ENCODE measurements at regions not wholly inside any gene's neighbourhood (a gene's known extent, or its start where the extent isn't known, plus 50 kb on each side); places are given as distances from the start of the nearest gene placed in this dataset.
A peak's percentile ranks its signal among the peaks of the same experiment; 100 is the strongest.

DNA sequence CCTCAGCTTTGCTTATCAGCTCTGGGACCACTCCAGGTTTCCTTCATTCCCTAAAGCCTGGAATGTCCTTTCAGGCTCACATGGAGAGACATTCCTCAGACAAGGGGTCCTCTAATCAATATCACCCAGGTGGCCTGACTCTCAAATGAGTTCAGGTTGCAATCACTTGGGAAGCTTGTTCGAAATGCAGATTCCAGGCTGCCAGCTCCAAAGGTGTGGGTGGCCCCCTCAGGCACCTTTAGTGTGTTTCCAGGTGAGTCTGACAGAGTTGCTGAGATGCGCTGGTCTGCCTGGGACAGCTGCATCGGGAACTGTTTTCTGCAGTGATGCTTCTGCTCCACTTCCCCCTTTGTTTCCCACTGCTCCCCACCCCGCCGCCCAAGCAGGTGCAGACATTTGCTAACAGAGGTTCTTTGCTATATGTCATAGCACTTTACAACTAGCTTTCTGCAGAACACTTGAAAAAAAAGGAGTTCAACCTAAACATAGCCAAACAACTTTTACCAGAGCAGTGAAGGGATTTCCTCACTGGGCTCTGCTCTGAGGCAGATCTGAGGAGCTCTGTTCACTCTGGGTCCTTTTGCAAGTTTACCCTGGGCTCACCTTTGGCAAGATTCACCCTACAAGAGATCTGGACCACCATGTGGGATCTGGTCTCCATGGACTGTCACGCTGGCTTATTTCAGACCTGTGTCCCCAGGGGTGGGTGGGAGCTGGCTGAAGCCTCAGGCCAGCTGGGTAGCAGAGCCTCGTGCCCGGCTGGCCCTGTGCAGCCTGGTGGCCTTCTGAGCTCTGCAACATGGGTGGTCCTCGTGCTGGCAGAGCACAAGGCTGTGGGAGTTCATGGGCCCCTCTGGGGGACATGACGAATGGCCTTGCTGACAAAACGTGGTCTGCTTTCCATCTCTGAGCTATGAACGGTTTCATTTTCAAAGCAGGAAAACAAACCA is 539.6 kb downstream of the CCDC171 start:
- DNase-seq (ENCODE audit: low read depth in 4 of 4, low spot score in 2 of 4): no peak

DNA sequence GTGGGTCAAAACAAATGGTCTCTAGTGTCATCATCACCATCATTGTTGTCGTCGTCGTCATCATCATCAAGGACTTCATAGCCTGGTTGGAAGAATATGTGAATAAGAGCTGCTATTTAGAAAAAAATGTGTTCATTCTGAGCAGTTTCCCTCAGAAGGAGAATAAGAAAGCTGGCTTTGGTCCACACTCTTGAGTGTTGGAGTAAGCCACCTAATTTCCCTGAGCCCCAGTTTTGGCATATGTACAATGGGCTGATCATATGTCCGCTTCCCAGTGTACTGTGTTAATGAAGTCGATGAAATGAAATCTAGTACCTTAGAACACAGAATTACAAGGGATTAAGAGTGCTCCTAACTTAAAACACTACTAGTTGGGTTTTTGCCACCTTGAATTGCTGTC is 545.5 kb downstream of the CCDC171 start:
- no peak for DNase-seq (ENCODE audit: low read depth in 4 of 4, low spot score in 2 of 4)

DNA sequence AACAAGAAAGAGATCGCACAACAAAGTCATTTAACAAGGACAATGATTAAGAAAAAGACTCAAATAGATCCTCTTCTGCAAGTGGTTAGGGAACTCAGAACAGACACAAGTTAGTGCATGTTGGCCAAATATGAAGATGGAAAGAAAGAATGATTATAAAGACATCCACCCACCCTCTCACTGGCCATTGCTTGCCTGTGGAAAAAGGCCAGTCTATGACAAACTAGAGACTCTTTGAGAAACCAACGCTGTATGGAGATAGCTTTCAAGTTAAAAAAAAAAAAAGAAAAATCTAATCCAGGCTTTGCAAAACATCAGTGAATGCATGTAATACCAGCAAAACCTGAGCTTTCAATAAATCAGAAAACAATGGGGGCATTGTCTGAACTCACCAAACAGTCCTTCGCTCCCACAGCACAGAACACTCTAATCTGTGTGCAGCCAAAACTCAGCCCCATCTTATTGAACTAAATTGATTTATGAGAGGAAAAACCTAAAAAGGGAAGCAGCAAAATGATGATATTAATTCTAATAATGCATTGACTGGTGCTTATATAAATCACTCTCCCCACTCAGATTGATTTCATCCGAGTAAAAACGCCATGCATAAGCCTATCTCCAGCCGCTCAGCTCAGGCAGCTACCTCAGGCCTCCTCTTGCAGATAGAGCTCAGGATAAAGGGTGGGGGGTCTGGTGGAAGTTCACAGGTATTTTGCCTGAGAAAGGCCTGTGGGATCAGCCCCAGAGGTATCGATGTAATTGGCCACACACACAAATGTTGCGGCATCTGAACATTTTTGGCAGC is 547.1 kb downstream of the CCDC171 start:
- no peak for DNase-seq (ENCODE audit: low read depth in 4 of 4, low spot score in 2 of 4)

DNA sequence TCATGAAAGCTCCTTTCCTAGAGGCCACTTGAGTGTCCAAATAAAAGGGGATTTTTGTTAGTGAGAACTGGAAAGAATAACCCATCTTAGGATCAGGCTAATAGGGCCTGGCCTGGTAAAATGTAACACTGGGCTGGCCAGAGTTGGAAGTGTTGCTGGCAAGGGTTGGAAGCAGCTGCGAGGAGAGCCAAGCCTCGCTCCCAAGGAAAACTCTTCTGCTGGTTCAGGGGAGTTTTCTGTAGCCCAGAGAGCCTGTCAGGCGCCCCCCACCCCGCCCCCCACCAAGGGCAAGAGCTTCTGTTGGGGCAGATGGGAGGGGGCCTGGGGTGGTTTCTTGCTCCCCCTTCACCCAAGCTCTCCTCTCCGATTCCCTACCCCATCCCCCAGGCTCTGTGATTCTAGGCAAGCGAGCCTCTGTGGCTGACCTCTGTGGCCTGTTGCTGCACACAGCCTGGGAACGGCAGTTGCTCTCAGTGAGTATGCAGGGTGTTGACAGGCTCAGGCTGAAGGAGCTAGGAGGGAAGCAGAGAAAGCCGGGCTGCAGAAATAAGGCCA is 547.8 kb downstream of the CCDC171 start:
- DNase-seq (ENCODE audit: low read depth in 4 of 4, low spot score in 2 of 4): no peak

DNA sequence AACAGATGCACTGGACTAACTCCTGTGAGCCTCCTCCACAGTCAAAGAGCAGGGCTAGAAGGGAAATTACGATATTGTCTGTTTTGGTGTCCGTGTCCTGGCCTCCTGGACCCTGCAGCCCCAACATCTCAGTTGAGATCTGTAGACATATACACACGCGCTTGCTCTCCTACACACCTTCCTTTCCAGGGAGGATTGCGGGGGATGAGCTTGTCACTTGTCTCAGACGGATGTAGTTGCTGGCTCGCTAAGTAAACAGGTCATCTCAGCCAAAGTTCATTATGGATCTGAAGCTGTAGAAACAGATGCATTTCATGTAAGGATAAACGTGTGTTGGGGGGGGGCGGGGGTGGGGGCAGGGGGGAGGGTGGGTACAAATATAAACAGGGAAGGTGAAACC is 549.3 kb downstream of the CCDC171 start:
- DNase-seq (ENCODE audit: low read depth in 4 of 4, low spot score in 2 of 4): no peak

DNA sequence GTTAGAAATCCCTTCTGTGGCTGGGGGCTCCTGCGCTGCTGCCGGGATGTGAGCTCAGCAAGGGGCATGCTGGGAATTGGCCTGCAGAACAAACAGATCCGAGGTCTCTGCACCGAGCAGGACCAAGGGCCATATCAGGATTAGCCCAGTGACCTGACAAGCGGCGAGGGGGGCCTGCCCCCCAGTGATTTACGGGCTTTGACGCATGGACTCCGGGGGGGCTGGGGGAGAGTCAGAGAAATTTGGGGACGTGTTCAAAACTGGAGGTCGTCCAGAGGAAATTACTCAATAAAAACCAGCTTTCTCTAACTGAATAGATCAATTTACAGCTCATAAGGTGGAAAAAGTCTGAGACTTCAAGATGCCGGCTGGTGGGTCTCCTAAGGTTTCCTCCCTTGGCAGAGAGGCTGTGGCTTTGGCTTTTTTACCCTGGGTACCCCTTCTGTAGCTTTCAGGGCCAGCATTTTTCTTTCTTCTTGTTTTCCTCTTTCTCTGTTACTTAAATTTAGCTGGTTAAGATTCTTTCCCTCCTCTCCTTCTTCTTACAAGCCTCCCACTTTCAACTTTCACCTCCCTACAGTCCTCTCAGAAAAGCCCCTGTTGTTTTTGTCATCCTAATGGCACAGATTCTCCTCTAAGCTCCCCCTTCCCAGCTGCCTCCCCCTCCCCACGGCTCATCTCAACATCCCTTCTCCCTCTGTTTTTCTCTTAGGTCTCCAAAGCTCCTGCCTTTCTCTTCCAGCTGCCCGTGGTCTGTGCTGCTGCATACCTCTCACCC is 551.0 kb downstream of the CCDC171 start:
- DNase-seq (ENCODE audit: low read depth in 4 of 4, low spot score in 2 of 4): peak in 2 of 4 donors; percentile 59 to 60

DNA sequence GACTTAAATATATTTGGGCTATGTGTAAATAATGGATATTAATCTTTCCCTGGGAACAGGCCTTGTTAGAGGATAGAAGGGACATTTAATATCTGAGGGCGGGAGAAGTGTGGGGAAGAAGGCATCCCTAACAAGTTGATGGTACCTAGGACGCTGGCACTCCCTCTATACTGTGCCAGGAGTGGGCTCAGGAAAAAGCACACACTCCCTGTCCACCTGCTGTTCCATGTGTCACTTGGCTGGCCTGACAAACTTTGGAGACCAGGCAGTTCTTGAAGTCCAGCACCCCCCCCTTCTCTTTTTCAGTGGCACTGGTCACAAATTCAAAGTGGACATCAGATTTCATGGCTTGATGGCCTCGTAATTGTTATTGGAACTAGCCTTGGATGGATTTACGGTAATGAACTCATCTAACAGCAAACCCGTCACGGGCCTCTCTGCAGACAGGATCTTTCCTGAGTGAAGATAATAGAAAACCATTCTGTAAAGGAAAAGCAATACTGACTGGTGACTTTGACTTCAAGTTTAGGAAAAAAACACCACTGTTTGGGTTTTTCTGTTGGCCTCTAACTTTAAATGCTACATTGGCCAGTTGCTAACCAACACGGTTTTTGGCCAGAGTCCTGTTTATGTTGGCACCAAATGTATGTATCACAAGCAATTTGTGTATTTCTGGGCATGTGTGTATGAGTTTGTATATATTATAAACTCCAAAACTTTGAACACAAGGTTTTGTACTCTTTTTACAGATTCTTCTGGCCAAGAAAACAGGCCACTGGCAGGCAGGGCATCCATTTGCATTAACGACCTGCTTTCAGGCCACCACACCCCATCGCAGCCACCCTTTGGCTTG is 552.6 kb downstream of the CCDC171 start:
- DNase-seq (ENCODE audit: low read depth in 4 of 4, low spot score in 2 of 4): no peak

DNA sequence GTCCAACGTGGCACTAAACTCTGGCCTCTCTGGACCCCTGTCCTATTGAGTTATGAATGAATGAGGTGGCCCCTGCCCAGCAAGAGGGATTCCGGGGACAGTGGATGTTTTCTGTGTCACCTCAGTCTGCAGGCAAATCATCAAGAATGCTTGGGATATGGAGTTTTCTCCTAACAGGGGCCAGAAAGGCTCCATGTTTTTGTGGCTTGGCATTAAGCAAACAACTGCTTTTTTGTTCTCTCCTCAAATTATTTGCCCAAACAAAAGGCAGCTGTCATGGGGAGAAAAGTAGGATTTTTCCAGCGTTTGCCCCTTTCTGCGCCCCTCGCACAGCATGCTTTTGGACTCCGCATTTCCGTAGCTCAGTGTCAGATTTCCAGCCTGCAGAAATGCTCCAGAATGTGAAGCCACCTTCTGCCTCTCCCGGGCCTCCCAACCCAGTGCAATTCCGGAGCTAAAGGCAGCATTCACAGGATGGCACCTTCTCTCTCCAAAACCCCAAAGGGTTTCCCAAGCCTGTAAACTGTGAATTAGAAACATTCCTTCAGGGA is 553.3 kb downstream of the CCDC171 start:
- no peak for DNase-seq (ENCODE audit: low read depth in 4 of 4, low spot score in 2 of 4)

DNA sequence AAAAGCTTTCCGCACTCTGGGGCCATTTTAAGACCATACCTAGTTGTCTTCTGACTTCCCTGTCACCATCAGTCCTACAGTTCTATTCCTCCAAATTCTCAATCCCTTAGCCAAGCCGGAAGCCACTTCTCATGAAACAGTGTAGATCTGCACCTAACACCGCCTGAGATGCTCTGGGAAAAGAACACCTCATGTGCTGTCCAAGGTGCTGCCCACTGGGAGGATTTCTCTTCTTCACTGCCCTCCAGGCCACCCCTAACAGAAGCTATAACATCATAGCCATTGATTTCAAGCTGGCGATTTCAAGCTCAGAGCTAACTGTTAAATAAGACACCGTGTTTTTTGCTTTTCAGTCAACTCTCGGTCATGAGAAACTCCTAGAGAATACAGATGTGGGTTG is 559.3 kb downstream of the CCDC171 start:
- DNase-seq (ENCODE audit: low read depth in 4 of 4, low spot score in 2 of 4): no peak

DNA sequence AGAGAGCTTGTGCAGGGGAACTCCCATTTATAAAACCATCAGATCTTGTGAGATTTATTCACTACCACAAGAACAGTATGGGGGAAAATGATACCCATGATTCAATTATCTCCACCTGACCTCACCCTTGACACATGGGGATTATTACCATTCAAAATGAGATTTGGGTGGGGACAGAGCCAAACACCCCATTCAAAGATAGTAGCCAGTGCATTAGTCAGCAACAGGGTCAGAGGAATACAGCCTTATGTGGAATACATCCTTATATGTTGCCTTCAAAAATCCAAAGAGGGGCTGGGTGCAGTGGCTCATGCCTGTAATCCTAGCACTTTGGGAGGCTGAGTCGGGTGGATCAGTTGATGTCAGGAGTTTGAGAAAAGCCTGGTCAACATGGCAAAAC is 563.2 kb downstream of the CCDC171 start:
- DNase-seq (ENCODE audit: low read depth in 4 of 4, low spot score in 2 of 4): no peak

DNA sequence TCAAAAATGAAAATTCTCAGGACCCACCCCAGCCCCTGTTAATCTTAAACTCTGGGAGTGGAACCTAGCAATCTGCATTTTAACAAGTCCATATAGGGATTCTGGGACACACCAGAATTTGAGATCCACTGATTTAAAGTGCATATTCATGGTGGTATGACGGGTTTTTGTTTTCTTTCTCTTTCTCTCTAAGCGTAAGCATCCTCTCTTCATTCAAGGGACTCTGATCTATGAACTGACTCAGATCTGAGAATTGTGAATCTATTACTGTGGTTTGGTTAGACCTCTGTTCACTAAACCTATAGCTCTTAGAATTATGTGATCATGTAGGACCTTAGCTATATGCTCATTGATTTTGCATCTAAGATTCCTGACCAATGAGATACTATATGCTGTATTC is 565.2 kb downstream of the CCDC171 start:
- no peak for DNase-seq (ENCODE audit: low read depth in 4 of 4, low spot score in 2 of 4)

DNA sequence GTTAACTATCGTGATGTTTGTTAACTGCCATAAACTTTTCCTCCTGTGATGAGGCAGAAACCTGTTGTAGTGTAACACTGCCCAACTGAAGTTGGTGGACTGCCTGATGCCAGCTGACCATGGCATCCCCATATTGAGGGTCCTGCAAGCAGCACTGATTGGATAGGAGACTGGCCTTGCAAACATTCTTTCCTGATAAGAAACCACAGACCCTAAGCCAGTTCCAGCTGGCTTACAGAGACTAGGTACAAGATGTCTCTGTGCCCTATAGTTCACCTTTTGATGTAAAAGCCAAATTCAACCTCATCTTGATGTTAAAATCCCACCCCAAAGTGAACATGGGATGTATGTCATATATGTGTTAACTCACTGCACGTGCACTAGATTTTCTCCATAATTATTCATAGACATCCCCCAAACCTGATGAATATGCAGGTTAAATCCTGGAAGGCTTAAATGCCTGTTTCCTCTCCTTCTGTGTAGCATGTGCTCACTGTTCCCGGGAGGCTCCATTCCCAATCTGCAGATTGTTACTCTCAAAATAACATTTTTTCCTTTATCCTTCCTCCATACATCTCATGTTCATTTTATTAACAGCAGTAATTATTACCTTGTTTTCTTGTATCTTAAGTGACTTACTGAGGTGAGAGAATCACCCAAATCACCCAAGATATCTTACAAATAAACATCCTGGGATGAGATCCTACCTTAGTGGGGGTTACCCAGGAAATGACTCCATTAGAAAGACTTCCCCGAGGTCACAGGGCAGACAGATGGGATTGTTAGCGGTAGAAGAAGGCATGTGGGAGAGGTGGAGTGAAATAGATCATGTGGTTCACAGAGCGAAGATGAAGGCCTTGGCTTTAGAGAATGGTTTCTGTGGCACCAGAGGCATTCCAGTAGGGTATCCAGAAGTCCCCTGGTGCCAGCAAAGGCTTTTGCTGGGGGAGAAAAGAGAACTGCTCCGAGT is 566.7 kb downstream of the CCDC171 start:
- DNase-seq (ENCODE audit: low read depth in 4 of 4, low spot score in 2 of 4): no peak

DNA sequence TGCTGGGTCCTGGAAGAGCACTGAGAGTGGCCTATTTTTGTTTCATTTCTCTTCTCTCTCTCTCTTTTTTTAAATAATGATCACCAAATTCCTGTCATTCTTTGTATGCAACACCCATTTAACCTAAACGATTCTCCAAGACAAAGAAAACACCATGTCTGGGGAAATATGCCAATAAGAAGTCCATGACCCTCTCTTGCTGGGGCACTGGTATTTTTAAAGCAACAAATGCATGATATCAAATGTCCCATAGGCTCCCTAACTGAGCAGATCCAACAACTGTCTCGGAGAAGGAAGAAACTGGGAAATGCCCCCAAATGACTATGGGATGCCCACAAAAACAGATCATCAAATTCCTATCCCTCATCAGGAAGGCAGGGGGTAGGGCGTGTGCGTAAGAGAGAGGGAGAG is 567.4 kb downstream of the CCDC171 start:
- no peak for DNase-seq (ENCODE audit: low read depth in 4 of 4, low spot score in 2 of 4)

DNA sequence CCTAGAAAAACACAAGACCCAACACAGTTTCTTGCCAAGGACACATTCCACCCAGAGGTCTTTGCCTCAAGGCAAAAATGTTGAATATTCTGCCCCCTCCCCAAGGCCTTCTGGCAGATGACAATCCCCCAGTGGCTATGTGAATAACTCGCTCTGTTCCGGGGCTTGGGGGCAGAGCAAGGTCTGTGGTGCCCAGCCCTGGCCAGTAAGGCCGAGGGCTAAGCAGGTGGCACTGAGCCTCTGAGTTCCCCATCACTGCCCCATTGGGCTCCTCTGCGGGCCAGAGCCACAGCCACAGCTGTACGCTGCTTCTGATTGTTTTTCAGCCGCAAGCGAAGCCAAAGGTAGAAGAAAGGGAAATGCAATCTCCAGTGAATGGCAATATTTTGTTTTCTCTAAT is 567.9 kb downstream of the CCDC171 start:
- no peak for DNase-seq (ENCODE audit: low read depth in 4 of 4, low spot score in 2 of 4)

DNA sequence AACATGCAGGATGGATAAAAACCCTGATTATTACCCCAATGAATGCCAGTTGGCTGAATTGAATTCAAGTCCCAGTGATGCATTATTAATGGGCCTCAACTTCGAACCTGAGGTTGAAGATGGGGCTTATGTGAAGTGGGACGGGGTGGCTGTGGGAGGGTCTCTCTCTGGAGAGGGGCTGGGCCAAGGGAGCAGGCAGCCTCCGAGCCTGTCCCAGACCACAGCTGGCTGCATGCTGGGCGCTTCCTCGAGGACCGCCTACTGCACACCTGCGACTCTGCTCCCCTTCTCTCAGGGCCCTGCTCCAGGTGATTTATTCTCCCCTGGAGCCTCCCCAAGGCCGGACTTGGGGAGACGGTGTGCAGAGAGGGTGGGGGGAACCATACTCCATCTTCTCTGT is 568.3 kb downstream of the CCDC171 start:
- DNase-seq (ENCODE audit: low read depth in 4 of 4, low spot score in 2 of 4): no peak

DNA sequence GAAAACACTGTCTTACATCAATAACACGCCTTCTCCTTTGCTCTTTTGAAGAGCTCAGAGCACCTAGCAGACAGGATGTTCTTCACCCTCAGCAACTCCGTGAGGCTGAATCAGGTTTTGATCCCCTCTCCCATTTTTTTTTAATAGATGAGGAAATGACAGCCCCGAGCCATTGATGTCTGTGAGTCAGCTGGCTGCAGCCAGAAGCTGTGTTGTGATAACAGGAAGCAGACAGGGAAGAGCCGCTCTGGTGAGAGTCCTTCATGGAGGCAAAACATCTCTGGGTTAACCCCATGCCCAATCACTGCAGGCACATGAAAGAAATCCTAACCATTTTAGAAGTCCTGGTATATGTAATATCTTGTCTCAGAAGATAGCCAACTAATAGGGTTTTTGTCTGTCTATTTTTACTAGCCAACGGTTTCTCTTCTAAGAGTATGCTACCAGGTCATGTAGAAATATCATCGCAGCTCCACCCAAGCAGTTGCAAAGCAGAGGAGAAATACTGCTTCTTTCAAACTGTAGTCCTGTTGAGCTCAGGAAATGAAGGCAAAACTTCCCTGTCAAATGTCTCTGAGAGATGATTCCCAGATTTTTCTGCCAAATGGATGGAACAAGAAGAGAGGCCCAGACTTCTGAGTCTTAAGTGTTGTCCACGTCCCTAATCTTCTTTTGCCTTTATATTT is 568.9 kb downstream of the CCDC171 start:
- DNase-seq (ENCODE audit: low read depth in 4 of 4, low spot score in 2 of 4): no peak

DNA sequence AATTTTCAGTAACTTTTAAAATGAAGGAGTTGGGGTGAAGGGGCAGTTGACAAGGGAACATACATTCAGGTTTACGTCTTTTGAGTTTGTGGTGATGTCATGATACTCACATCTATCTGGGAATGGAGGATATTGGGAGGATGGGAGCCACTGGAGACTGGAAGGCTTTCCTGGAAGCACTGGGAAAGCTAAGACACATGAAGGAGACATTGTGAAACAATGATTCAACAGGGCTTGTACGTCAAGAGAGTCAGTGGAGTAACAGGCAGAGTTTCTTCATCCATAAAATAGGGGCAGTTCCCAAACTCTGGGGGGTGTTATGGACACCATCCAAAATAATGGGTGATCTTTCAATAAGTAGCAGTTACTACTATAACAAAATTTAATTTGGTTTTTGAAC is 572.8 kb downstream of the CCDC171 start:
- DNase-seq (ENCODE audit: low read depth in 4 of 4, low spot score in 2 of 4): no peak

DNA sequence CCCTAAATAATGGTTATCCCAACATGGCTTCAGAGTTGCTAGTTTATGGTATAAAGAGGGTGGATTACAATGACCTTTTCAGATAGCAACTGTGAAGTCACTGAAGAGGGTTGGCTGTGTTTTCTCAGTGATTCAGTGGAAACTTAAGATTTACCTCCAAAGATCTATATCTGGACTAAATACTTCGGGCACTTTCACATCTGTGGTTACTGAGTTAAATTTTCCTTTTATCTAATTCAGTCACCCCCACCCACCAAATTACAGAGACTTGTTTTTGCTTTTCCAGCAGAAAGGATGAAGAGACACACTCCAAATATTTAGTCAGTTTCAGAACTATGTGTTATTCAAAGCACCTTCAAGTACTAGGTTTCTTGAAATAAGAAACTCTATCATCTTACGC is 573.2 kb downstream of the CCDC171 start:
- no peak for DNase-seq (ENCODE audit: low read depth in 4 of 4, low spot score in 2 of 4)
